A172 (cell line): ENCODE measurements at regions not wholly inside any gene's neighbourhood (a gene's known extent, or its start where the extent isn't known, plus 50 kb on each side); places are given as distances from the start of the nearest gene placed in this dataset.
A peak's percentile ranks its signal among the peaks of the same experiment; 100 is the strongest.
"Not testable (repeated sequence)": the region's sequence is repeated elsewhere in the genome, so short reads cannot be mapped to it uniquely, and the experiment has no call there.

Experiments
- DNase-seq: peaks from one replicate; pipeline ENCODE4 v3.0.0-alpha.2; 2015; ENCODE audit warnings: low spot score

- DNase-seq = no peak
Measured at GRCh38 chr9:24657387-24657786, 111.7 kb upstream of the IZUMO3 start.

- DNase-seq = no peak
Measured at GRCh38 chr9:24652181-24652580, 106.5 kb upstream of the IZUMO3 start.

- DNase-seq = not testable (repeated sequence)
Measured at GRCh38 chr9:24628809-24629208, 83.1 kb upstream of the IZUMO3 start.

GRCh38 chr9:24625097-24625496, 79.4 kb upstream of the IZUMO3 start:
- DNase-seq = no peak

GRCh38 chr9:24624481-24624880, 78.8 kb upstream of the IZUMO3 start:
- DNase-seq = no peak

GRCh38 chr9:24620741-24621140, 75.0 kb upstream of the IZUMO3 start:
- DNase-seq = no peak

- DNase-seq = no peak
Measured at GRCh38 chr9:24616863-24617262, 71.2 kb upstream of the IZUMO3 start.

- DNase-seq = no peak
Measured at GRCh38 chr9:24614070-24614469, 68.4 kb upstream of the IZUMO3 start.

GRCh38 chr9:24608599-24608998, 62.9 kb upstream of the IZUMO3 start:
- no peak for DNase-seq

- peak; percentile 44 for DNase-seq
Measured at GRCh38 chr9:24602693-24603352, 57.1 kb upstream of the IZUMO3 start.
